GM21717 (cell line): ENCODE measurements at regions not wholly inside any gene's neighbourhood (a gene's known extent, or its start where the extent isn't known, plus 50 kb on each side); places are given as distances from the start of the nearest gene placed in this dataset.
"Not testable (repeated sequence)": the region's sequence is repeated elsewhere in the genome, so short reads cannot be mapped to it uniquely, and the experiment has no call there.

Experiments
- ATAC-seq: cut with Tn5 transposase; IDR thresholded peaks from one replicate; pipeline ENCODE4 v1.9.1; 2021; ENCODE audit warnings: mild to moderate bottlenecking, moderate library complexity; ENCODE audit not compliant: unreplicated experiment

- no peak for ATAC-seq
Observed at GRCh38 chr16:75919664-75920063, 193.4 kb upstream of the CPHXL start.

GRCh38 chr16:75921281-75921680, 195.0 kb upstream of the CPHXL start:
- ATAC-seq = no peak

- ATAC-seq = no peak
Observed at GRCh38 chr16:75922250-75922649, 196.0 kb upstream of the CPHXL start.

- no peak for ATAC-seq
Observed at GRCh38 chr16:75924397-75924796, 198.1 kb upstream of the CPHXL start.

GRCh38 chr16:75927810-75928209, 201.5 kb upstream of the CPHXL start:
- ATAC-seq = no peak

- no peak for ATAC-seq
Observed at GRCh38 chr16:75928295-75928694, 202.0 kb upstream of the CPHXL start.

- ATAC-seq = no peak
Observed at GRCh38 chr16:75929046-75929445, 202.8 kb upstream of the CPHXL start.

GRCh38 chr16:75931043-75931442, 204.8 kb upstream of the CPHXL start:
- ATAC-seq = no peak

GRCh38 chr16:75931970-75932369, 205.7 kb upstream of the CPHXL start:
- ATAC-seq = no peak

GRCh38 chr16:75938818-75939217, 212.5 kb upstream of the CPHXL start:
- ATAC-seq = no peak

GRCh38 chr16:75942351-75942750, 216.1 kb upstream of the CPHXL start:
- ATAC-seq = no peak

- no peak for ATAC-seq
Observed at GRCh38 chr16:75942936-75943335, 216.6 kb upstream of the CPHXL start.

- ATAC-seq = no peak
Observed at GRCh38 chr16:75943705-75944514, 217.6 kb upstream of the CPHXL start.

- no peak for ATAC-seq
Observed at GRCh38 chr16:75945916-75946457, 219.7 kb upstream of the CPHXL start.

GRCh38 chr16:75947626-75948239, 221.4 kb upstream of the CPHXL start:
- ATAC-seq = no peak

- no peak for ATAC-seq
Observed at GRCh38 chr16:75948441-75948840, 222.2 kb upstream of the CPHXL start.

- ATAC-seq = no peak
Observed at GRCh38 chr16:75948886-75949285, 222.6 kb upstream of the CPHXL start.

GRCh38 chr16:75952124-75952523, 225.8 kb upstream of the CPHXL start:
- no peak for ATAC-seq

- ATAC-seq = no peak
Observed at GRCh38 chr16:75957870-75958269, 231.6 kb upstream of the CPHXL start.

- ATAC-seq = no peak
Observed at GRCh38 chr16:75965504-75966374, 239.4 kb upstream of the CPHXL start.

GRCh38 chr16:75969120-75969519, 242.8 kb upstream of the CPHXL start:
- ATAC-seq = not testable (repeated sequence)
